Fibroblast of skin of right biceps (primary cell): ENCODE measurements at regions not wholly inside any gene's neighbourhood (a gene's known extent, or its start where the extent isn't known, plus 50 kb on each side); places are given as distances from the start of the nearest gene placed in this dataset.

Source experiments
- DNase-seq: peaks from one replicate; pipeline ENCODE4 v3.0.0-alpha.2; 2013

GRCh38 chr10:111203615-111204014 is 126.8 kb downstream of the ADRA2A start:
- DNase-seq: no peak

- no peak for DNase-seq
These were observed 128.0 kb downstream of the ADRA2A start for GRCh38 chr10:111204838-111205237.

- DNase-seq: no peak
These were observed 129.7 kb downstream of the ADRA2A start for GRCh38 chr10:111206521-111206920.

GRCh38 chr10:111207500-111207899 is 130.7 kb downstream of the ADRA2A start:
- no peak for DNase-seq

- no peak for DNase-seq
These were observed 132.1 kb downstream of the ADRA2A start for GRCh38 chr10:111208951-111209350.

- peak; percentile 3 for DNase-seq
These were observed 132.9 kb downstream of the ADRA2A start for GRCh38 chr10:111209692-111210091.

- DNase-seq: no peak
These were observed 134.4 kb downstream of the ADRA2A start for GRCh38 chr10:111211241-111211640.

GRCh38 chr10:111211706-111212105 is 134.9 kb downstream of the ADRA2A start:
- DNase-seq: peak; percentile 57

- no peak for DNase-seq
These were observed 145.1 kb downstream of the ADRA2A start for GRCh38 chr10:111221682-111222480.

GRCh38 chr10:111222961-111223360 is 146.1 kb downstream of the ADRA2A start:
- no peak for DNase-seq

- no peak for DNase-seq
These were observed 154.9 kb downstream of the ADRA2A start for GRCh38 chr10:111231779-111232178.

GRCh38 chr10:111233439-111233838 is 156.6 kb downstream of the ADRA2A start:
- no peak for DNase-seq

- DNase-seq: no peak
These were observed 157.5 kb downstream of the ADRA2A start for GRCh38 chr10:111234234-111234913.

- no peak for DNase-seq
These were observed 158.1 kb downstream of the ADRA2A start for GRCh38 chr10:111234914-111235302.

- DNase-seq: no peak
These were observed 163.5 kb downstream of the ADRA2A start for GRCh38 chr10:111240348-111240747.

GRCh38 chr10:111243126-111243525 is 166.3 kb downstream of the ADRA2A start:
- no peak for DNase-seq

GRCh38 chr10:111246136-111246535 is 169.3 kb downstream of the ADRA2A start:
- no peak for DNase-seq

- DNase-seq: no peak
These were observed 170.1 kb downstream of the ADRA2A start for GRCh38 chr10:111246814-111247452.

GRCh38 chr10:111247781-111248389 is 171.1 kb downstream of the ADRA2A start:
- DNase-seq: peak; percentile 2

GRCh38 chr10:111249925-111250324 is 173.1 kb downstream of the ADRA2A start:
- DNase-seq: no peak

- DNase-seq: peak; percentile 24
These were observed 184.3 kb downstream of the ADRA2A start for GRCh38 chr10:111261081-111261615.

GRCh38 chr10:111265341-111265740 is 188.5 kb downstream of the ADRA2A start:
- DNase-seq: no peak

- no peak for DNase-seq
These were observed 189.3 kb downstream of the ADRA2A start for GRCh38 chr10:111266165-111266564.
